Type B pancreatic cell (in vitro differentiated cells): ENCODE measurements at regions not wholly inside any gene's neighbourhood (a gene's known extent, or its start where the extent isn't known, plus 50 kb on each side); places are given as distances from the start of the nearest gene placed in this dataset.

Experiments used
- DNase-seq: peaks from one replicate; pipeline ENCODE4 v3.0.0; 2021; ENCODE audit warnings: mixed read lengths; ENCODE audit not compliant: unreplicated experiment; ENCODE audit errors: extremely low spot score
- H3K27ac Mint-ChIP-seq: 2 replicates; pipeline ENCODE4 v1.8.0; 2021; ENCODE audit warnings: mild to moderate bottlenecking, mixed read lengths
- H3K27me3 Mint-ChIP-seq: 2 replicates; pipeline ENCODE4 v1.8.0; 2021; ENCODE audit warnings: mixed read lengths
- H3K36me3 Mint-ChIP-seq: 2 replicates; pipeline ENCODE4 v1.8.0; 2021; ENCODE audit warnings: mixed read lengths
- H3K4me1 Mint-ChIP-seq: one replicate; pipeline ENCODE4 v1.8.0; 2021; ENCODE audit warnings: mixed read lengths; ENCODE audit not compliant: unreplicated experiment
- H3K4me3 Mint-ChIP-seq: 2 replicates; pipeline ENCODE4 v1.8.0; 2021; ENCODE audit warnings: mild to moderate bottlenecking, mixed read lengths
- H3K9me3 Mint-ChIP-seq: 2 replicates; pipeline ENCODE4 v1.8.0; 2021; ENCODE audit warnings: mixed read lengths
- CTCF ChIP-seq: fragments of 200-600 bp; sonication (generic); conservative IDR thresholded peaks from 2 replicates; pipeline ENCODE4 v1.5.0; 2021; ENCODE audit warnings: antibody characterized with exemption, mild to moderate bottlenecking

DNA sequence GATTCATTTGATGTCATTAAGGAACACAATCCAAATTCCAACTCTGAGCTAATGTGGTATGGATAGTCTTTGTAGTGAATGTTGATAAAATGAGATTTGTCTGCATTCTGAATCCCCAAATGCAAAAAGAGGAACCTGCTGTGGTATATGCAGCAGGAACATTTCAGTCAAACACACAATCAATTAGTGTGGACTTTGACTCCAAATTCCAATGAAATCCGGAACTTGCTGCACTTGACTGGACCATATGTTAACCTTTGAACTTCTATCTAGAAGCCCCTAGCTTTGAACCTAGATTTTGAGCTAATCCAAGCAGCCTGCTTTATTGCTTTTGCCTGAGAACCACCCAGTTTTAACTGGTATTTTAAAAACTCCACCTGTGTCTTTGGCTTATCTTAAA lies 341.3 kb downstream of the SPRY2 start:
- no peak for TF ChIP-seq CTCF
- H3K4me3 Mint-ChIP-seq = no peak overlapping the region
- no peaks in the 10 kb centered on the region for H3K27me3 Mint-ChIP-seq
- no peak overlapping the region for H3K27ac Mint-ChIP-seq
- no peaks in the 10 kb centered on the region for H3K36me3 Mint-ChIP-seq
- no peak for DNase-seq
- H3K4me1 Mint-ChIP-seq = peaks cover 5% of the 10 kb centered on the region
- H3K9me3 Mint-ChIP-seq = no peaks in the 10 kb centered on the region

- Mint-ChIP-seq H3K9me3 (no peaks in the 10 kb centered on the region), H3K4me3 (no peak overlapping the region), H3K27ac (no peak overlapping the region), H3K27me3 (no peaks in the 10 kb centered on the region), H3K4me1 (peaks cover 5% of the 10 kb centered on the region), H3K36me3 (no peaks in the 10 kb centered on the region)
- no peak for TF ChIP-seq CTCF
- DNase-seq = no peak
Observed at GRCh38 chr13:79998381-79998880, 342.5 kb downstream of the SPRY2 start.

DNA sequence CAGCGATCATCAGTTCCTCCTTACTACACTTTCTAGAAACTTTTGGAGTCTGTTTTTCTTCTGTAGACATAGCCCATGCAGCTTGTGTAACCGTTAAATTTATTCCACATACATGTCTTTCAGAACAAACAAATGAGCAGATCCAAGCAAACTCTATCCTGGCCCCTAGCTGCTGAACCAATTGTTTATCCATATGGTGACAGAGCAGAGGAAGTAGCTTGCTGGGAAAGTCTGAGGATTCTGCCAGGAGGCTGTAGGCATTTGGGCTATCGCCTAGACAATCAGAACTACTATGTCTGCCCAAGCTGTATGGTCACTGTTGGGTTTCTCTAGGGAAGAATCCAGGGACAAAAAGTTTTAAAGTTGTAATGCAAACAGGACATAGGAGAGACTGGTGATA lies 343.7 kb downstream of the SPRY2 start:
- Mint-ChIP-seq H3K27me3 (no peaks in the 10 kb centered on the region), H3K27ac (no peak overlapping the region), H3K4me3 (no peak overlapping the region), H3K9me3 (no peaks in the 10 kb centered on the region), H3K4me1 (peaks cover 4% of the 10 kb centered on the region), H3K36me3 (no peaks in the 10 kb centered on the region)
- no peak for DNase-seq
- TF ChIP-seq CTCF = no peak

DNA sequence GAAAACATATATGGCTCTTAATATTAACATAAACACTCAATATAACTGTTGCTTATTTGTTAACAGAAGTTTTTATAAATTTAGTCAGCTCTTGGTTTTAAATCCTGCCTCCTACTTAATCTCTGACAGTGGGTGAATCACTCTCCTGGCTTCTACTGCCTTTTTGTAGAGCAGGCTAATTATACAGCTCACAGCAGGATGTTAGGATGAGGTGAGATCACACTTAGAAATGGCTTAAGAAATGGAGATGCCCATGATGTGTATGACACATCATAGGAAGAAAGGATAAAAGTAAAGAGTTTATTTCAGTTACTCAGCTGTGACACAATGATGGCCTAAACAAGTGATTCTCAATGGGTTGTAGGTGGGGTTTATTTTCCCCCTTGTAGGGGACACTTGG lies 345.6 kb downstream of the SPRY2 start:
- Mint-ChIP-seq H3K4me3 (no peak overlapping the region), H3K36me3 (no peaks in the 10 kb centered on the region), H3K27ac (no peak overlapping the region), H3K9me3 (peaks cover 6% of the 10 kb centered on the region), H3K27me3 (no peaks in the 10 kb centered on the region), H3K4me1 (peaks cover 3% of the 10 kb centered on the region)
- DNase-seq = no peak
- TF ChIP-seq CTCF = no peak

- peaks cover 12% of the 10 kb centered on the region for H3K9me3 Mint-ChIP-seq
- no peak for TF ChIP-seq CTCF
- H3K27me3 Mint-ChIP-seq = no peaks in the 10 kb centered on the region
- no peaks in the 10 kb centered on the region for H3K36me3 Mint-ChIP-seq
- DNase-seq = no peak
- peaks cover 8% of the 10 kb centered on the region for H3K4me1 Mint-ChIP-seq
- no peak overlapping the region for H3K4me3 Mint-ChIP-seq
- no peak overlapping the region for H3K27ac Mint-ChIP-seq
Observed at GRCh38 chr13:79992111-79992510, 348.8 kb downstream of the SPRY2 start.

DNA sequence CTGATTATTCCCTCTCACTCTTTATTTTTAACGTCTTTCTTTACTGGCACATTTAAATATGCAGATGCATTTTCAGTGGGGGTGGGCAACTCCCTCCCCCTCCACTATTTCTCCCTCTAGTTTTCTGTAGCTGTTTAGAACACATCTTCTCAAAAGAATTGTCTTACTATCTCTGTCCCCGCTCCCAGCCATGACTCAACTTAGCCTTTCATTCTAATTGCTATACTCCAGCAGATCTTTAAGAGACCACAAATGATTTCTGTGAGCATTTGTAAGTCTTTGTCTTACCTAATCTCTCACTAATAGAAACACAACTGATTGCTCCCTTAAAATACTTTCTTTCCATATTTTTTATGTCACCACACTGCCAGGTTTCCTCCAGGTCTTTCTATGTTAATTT lies 350.9 kb downstream of the SPRY2 start:
- H3K27me3 Mint-ChIP-seq = no peaks in the 10 kb centered on the region
- H3K9me3 Mint-ChIP-seq = peaks cover 12% of the 10 kb centered on the region
- no peak for DNase-seq
- H3K4me1 Mint-ChIP-seq = peaks cover 8% of the 10 kb centered on the region
- H3K4me3 Mint-ChIP-seq = no peak overlapping the region
- no peaks in the 10 kb centered on the region for H3K36me3 Mint-ChIP-seq
- no peak for TF ChIP-seq CTCF
- H3K27ac Mint-ChIP-seq = no peak overlapping the region
